Vagina (tissue), 2 donors: ENCODE measurements at regions not wholly inside any gene's neighbourhood (a gene's known extent, or its start where the extent isn't known, plus 50 kb on each side); places are given as distances from the start of the nearest gene placed in this dataset.

Experiments used
- POLR2A ChIP-seq, 2 donors: fragments of 450-650 bp; IDR thresholded peaks; one replicate each; pipeline ENCODE4 v1.6.1; 2017; ENCODE audit warnings: antibody characterized with exemption in 2 of 2, mild to moderate bottlenecking in 2 of 2, moderate library complexity in 2 of 2
- TF ChIP-seq, protein P1 (sequence below), 3 experiments: fragments of 450-650 bp in 2 of 3; fragments of 200-600 bp in 1 of 3; sonication (generic) in 1 of 3; IDR thresholded peaks; one replicate each; pipeline ENCODE4 v1.5.1; 2017 to 2019; ENCODE audit warnings: antibody characterized with exemption in 3 of 3, mild to moderate bottlenecking in 2 of 3, moderate library complexity in 2 of 3

DNA sequence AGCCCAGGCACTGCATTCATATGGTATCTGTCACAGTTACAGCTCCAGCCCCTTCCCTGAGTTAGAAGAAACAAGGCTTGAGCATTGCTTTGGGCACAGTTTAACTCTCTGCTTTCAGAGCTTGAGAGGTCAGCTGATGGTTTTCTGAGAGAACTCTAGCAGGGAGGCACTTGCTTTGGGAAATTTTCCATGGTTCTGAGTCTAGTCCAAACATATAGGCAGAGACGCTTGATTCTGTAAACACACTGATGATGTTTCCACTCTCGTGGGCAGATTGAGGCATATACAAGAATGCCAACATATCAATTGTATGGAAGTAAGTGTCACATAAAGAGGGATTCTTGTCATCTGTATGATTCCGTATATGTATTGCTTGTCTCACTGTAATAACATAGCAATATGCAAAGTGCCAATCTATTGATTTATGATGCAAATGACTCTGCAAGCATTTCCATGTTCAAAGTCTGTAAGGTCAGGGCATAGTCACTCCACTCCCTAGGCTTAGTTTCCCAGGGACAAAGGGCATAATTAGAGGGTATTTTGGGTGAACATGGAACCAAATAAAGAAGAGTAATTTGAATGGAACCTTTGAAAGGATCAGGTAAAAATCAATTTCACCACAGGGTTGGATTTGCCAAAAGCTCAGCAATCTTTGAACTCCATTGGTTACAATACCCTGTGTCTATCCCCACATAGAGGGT is 239.0 kb downstream of the INHBA start:
- TF ChIP-seq, protein P1, sequence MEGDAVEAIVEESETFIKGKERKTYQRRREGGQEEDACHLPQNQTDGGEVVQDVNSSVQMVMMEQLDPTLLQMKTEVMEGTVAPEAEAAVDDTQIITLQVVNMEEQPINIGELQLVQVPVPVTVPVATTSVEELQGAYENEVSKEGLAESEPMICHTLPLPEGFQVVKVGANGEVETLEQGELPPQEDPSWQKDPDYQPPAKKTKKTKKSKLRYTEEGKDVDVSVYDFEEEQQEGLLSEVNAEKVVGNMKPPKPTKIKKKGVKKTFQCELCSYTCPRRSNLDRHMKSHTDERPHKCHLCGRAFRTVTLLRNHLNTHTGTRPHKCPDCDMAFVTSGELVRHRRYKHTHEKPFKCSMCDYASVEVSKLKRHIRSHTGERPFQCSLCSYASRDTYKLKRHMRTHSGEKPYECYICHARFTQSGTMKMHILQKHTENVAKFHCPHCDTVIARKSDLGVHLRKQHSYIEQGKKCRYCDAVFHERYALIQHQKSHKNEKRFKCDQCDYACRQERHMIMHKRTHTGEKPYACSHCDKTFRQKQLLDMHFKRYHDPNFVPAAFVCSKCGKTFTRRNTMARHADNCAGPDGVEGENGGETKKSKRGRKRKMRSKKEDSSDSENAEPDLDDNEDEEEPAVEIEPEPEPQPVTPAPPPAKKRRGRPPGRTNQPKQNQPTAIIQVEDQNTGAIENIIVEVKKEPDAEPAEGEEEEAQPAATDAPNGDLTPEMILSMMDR (IDR thresholded peaks at IDR 0.05) = no peak
- no peak for TF ChIP-seq POLR2A (IDR thresholded peaks at IDR 0.05)
